ENCODE measurements at regions not wholly inside any gene's neighbourhood (a gene's known extent, or its start where the extent isn't known, plus 50 kb on each side); places are given as distances from the start of the nearest gene placed in this dataset.

DNA sequence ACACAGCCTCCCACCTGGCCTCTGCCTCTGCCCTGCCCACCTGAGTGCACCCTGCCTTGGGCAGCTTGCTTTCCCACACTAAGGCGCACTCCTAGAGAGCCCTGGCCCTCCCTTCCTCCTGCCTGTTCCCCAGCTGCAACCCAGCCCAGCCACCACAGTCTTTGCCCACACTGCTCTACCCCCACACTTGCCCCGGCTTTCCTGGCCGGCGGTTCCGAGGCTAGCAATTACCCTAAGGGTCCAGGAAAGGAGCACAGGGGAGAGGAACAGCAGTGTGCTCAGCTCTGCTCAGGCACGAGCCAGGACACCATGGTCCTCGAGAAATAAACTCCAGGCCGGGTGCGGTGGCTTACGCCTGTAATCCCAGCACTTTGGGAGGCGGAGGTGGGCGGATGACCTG, 237.8 kb upstream of the RAB6C start:
- Histone ChIP-seq H3K36me3 (ENCODE audit: low read depth, low read length) (no peaks in the 10 kb centered on the region), H3K9me3 (ENCODE audit: low read length) (no peaks in the 10 kb centered on the region), H2AFZ (ENCODE audit: low read length) (no peak overlapping the region), H3K4me1 (ENCODE audit: insufficient read depth, low read length) (no peaks in the 10 kb centered on the region), H3K27ac (ENCODE audit: low read length) (no peak overlapping the region), H3K9ac (ENCODE audit: low read length) (no peak overlapping the region), H3K27me3 (ENCODE audit: low read length) (peaks cover 20% of the 10 kb centered on the region), H3K4me3 (ENCODE audit: low read length) (no peak overlapping the region), H4K20me1 (ENCODE audit: low read length) (no peaks in the 10 kb centered on the region), H3F3A (ENCODE audit: low read length, unreplicated experiment) (no peaks in the 10 kb centered on the region), H3K4me2 (ENCODE audit: low read length) (no peak overlapping the region), H3K9me2 (replicated peaks; ENCODE audit: low read length) (no peaks in the 10 kb centered on the region), H3K79me2 (ENCODE audit: low read length) (no peaks in the 10 kb centered on the region)
- ATAC-seq = no peak
- BruUV-seq (replicated peaks) = no TSS peak
- TF ChIP-seq EZH2 (IDR thresholded peaks at IDR 0.05; ENCODE audit: low read length, unreplicated experiment) = no peak
- intact Hi-C loops (cut with micrococcal nuclease) = no loop called here
- DNase-seq = no peak
- CTCF ChIA-PET = no interaction called here
- POLR2A ChIA-PET (ENCODE audit: unreplicated experiment) = no interaction called here

DNA sequence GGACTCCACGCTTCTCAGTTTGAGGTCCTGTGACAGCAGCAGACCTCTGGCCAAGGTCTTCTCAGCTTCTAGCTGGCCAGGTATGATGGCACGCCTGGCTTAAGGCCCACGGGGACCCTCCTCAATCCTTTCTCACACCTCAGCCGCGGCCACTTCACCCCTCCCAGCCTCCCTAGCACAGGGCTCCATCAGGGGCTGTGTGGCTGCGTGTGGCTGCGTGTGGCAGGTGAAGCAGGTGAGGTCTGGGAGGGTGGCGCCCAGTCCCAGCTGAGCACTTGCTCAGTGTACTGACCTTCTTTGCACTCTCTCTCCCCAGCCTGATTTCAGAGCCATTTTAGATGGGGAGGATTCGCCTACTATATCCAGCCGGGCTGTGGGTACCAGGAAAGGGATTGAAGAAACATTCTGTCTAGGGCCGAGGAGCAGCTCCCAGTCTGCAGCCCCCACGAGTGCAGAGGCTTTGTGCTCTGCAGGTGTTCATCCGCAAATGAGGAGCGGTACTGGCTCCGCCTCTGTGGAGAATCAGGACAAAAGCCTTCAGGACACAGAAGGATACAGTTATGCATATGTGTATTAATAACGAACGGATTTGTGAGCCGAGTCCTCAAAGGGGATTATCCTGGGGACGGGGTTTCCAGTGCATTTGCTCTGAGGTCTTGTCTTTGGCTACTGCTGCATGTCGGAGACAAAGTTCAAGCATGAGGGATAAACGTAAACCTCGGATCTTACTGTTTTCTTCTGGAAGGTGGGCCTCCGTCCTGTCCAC, 236.9 kb upstream of the RAB6C start:
- no peaks in the 10 kb centered on the region for H3K9me2 ChIP-seq (replicated peaks; ENCODE audit: low read length)
- BruUV-seq (replicated peaks) = no TSS peak
- no peak overlapping the region for H3K27ac ChIP-seq (ENCODE audit: low read length)
- H4K20me1 ChIP-seq (ENCODE audit: low read length) = no peaks in the 10 kb centered on the region
- H3K9ac ChIP-seq (ENCODE audit: low read length) = no peak overlapping the region
- CTCF ChIA-PET = no interaction called here
- POLR2A ChIA-PET (ENCODE audit: unreplicated experiment) = no interaction called here
- H3K4me1 ChIP-seq (ENCODE audit: insufficient read depth, low read length) = no peaks in the 10 kb centered on the region
- no peak for DNase-seq
- H3K27me3 ChIP-seq (ENCODE audit: low read length) = peaks cover 20% of the 10 kb centered on the region
- H3K9me3 ChIP-seq (ENCODE audit: low read length) = no peaks in the 10 kb centered on the region
- no peak overlapping the region for H2AFZ ChIP-seq (ENCODE audit: low read length)
- no peaks in the 10 kb centered on the region for H3K79me2 ChIP-seq (ENCODE audit: low read length)
- TF ChIP-seq EZH2phosphoT487 (IDR thresholded peaks at IDR 0.05; ENCODE audit: borderline replicate concordance, low read length) = no peak
- TF ChIP-seq, protein P1, sequence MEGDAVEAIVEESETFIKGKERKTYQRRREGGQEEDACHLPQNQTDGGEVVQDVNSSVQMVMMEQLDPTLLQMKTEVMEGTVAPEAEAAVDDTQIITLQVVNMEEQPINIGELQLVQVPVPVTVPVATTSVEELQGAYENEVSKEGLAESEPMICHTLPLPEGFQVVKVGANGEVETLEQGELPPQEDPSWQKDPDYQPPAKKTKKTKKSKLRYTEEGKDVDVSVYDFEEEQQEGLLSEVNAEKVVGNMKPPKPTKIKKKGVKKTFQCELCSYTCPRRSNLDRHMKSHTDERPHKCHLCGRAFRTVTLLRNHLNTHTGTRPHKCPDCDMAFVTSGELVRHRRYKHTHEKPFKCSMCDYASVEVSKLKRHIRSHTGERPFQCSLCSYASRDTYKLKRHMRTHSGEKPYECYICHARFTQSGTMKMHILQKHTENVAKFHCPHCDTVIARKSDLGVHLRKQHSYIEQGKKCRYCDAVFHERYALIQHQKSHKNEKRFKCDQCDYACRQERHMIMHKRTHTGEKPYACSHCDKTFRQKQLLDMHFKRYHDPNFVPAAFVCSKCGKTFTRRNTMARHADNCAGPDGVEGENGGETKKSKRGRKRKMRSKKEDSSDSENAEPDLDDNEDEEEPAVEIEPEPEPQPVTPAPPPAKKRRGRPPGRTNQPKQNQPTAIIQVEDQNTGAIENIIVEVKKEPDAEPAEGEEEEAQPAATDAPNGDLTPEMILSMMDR (conservative IDR thresholded peaks at IDR 0.05; ENCODE audit: low read depth, low read length) = no peak
- no peak for TF ChIP-seq EZH2 (IDR thresholded peaks at IDR 0.05; ENCODE audit: low read length, unreplicated experiment)
- H3K36me3 ChIP-seq (ENCODE audit: low read depth, low read length) = no peaks in the 10 kb centered on the region
- no peak overlapping the region for H3K4me3 ChIP-seq (ENCODE audit: low read length)
- intact Hi-C loops (cut with micrococcal nuclease) = no loop called here
- H3K4me2 ChIP-seq (ENCODE audit: low read length) = no peak overlapping the region
- no peaks in the 10 kb centered on the region for H3F3A ChIP-seq (ENCODE audit: low read length, unreplicated experiment)
- no peak for ATAC-seq

DNA sequence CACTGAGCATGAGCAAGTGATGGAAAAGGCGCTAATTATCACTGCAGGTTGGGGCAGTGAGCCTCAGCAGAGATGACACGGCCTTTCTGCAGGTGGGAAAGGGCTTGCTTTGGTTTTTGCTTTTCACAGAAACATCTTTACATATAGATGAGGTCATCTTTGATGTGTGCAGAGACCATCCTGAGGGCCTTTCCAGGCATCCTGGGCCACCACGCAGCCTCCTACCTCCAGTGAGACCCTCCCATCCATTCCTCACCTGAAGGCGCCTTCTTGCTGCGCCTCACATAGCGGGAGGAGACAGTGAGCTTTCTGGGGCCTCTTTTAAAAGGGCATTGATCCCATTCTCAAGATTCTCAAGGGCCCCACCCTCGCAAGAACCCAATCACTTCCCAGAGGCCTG, 235.3 kb upstream of the RAB6C start:
- CTCF ChIA-PET = no interaction called here
- no peak for DNase-seq
- no peak overlapping the region for H3K9ac ChIP-seq (ENCODE audit: low read length)
- intact Hi-C loops (cut with micrococcal nuclease) = no loop called here
- ATAC-seq = no peak
- no peaks in the 10 kb centered on the region for H3K9me2 ChIP-seq (replicated peaks; ENCODE audit: low read length)
- no peaks in the 10 kb centered on the region for H3K9me3 ChIP-seq (ENCODE audit: low read length)
- no peaks in the 10 kb centered on the region for H3F3A ChIP-seq (ENCODE audit: low read length, unreplicated experiment)
- H3K4me2 ChIP-seq (ENCODE audit: low read length) = no peak overlapping the region
- H3K4me3 ChIP-seq (ENCODE audit: low read length) = no peak overlapping the region
- TF ChIP-seq EZH2 (IDR thresholded peaks at IDR 0.05; ENCODE audit: low read length, unreplicated experiment) (no peak), EZH2phosphoT487 (IDR thresholded peaks at IDR 0.05; ENCODE audit: borderline replicate concordance, low read length) (no peak)
- TF ChIP-seq, protein P1 (conservative IDR thresholded peaks at IDR 0.05; ENCODE audit: low read depth, low read length) = no peak
- no peak overlapping the region for H2AFZ ChIP-seq (ENCODE audit: low read length)
- H3K27me3 ChIP-seq (ENCODE audit: low read length) = peaks cover 20% of the 10 kb centered on the region
- H3K79me2 ChIP-seq (ENCODE audit: low read length) = no peaks in the 10 kb centered on the region
- no TSS peak for BruUV-seq (replicated peaks)
- no peaks in the 10 kb centered on the region for H3K36me3 ChIP-seq (ENCODE audit: low read depth, low read length)
- H3K4me1 ChIP-seq (ENCODE audit: insufficient read depth, low read length) = no peaks in the 10 kb centered on the region
- no peaks in the 10 kb centered on the region for H4K20me1 ChIP-seq (ENCODE audit: low read length)
- no peak overlapping the region for H3K27ac ChIP-seq (ENCODE audit: low read length)
- POLR2A ChIA-PET (ENCODE audit: unreplicated experiment) = no interaction called here
